ENCODE measurements at regions not wholly inside any gene's neighbourhood (a gene's known extent, or its start where the extent isn't known, plus 50 kb on each side); places are given as distances from the start of the nearest gene placed in this dataset.

DNA sequence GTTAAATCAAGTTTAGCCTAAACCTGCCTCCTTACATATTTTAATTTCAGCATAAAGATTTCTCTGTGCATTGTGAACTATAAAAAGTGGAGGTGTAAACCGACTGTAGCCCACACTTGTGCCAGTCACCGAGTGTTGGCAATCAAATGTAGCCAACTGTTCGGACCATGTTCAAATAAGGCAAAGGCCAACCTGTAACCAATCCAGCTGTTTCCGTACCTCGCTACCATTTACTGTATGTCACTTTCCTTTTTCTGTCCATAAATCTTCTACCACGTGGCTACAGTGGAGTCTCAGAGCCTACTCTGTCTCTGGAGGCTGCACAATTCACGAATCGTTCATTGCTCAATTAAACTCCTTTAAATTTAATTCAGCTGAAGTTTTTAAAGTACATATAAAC, 156.0 kb downstream of the SLC25A46 start:
- Histone ChIP-seq H3K4me1 (no peaks in the 10 kb centered on the region), H3K27ac (no peak overlapping the region), H3K9me3 (no peaks in the 10 kb centered on the region), H3K27me3 (no peaks in the 10 kb centered on the region), H3K4me3 (no peak overlapping the region), H3K36me3 (no peaks in the 10 kb centered on the region)
- intact Hi-C loops (cut with DNase I): no loop called here
- TF ChIP-seq POLR2AphosphoS5 (IDR thresholded peaks at IDR 0.05; ENCODE audit: insufficient read depth in 1 of 2, low read depth in 1 of 2): no peak
- no peak for TF ChIP-seq POLR2A (IDR thresholded peaks at IDR 0.05)
- TF ChIP-seq CTCF (IDR thresholded peaks at IDR 0.05): no peak
- no peak for DNase-seq (ENCODE audit: extremely low spot score in 2 of 2)

GRCh38 chr5:110896901-110897300, 158.1 kb downstream of the SLC25A46 start:
- no peaks in the 10 kb centered on the region for H3K4me1 ChIP-seq
- intact Hi-C loops (cut with DNase I): loop anchor here (2.0 kb wide), 1 partner anchor 62 kb away; no protein-coding TSS in a partner anchor
- H3K4me3 ChIP-seq: no peak overlapping the region
- H3K27me3 ChIP-seq: no peaks in the 10 kb centered on the region
- no peak overlapping the region for H3K27ac ChIP-seq
- DNase-seq (ENCODE audit: extremely low spot score in 2 of 2): no peak
- no peak for TF ChIP-seq POLR2AphosphoS5 (IDR thresholded peaks at IDR 0.05; ENCODE audit: insufficient read depth in 1 of 2, low read depth in 1 of 2)
- no peak for TF ChIP-seq CTCF (IDR thresholded peaks at IDR 0.05)
- TF ChIP-seq POLR2A (IDR thresholded peaks at IDR 0.05): no peak
- H3K36me3 ChIP-seq: no peaks in the 10 kb centered on the region
- no peaks in the 10 kb centered on the region for H3K9me3 ChIP-seq

DNA sequence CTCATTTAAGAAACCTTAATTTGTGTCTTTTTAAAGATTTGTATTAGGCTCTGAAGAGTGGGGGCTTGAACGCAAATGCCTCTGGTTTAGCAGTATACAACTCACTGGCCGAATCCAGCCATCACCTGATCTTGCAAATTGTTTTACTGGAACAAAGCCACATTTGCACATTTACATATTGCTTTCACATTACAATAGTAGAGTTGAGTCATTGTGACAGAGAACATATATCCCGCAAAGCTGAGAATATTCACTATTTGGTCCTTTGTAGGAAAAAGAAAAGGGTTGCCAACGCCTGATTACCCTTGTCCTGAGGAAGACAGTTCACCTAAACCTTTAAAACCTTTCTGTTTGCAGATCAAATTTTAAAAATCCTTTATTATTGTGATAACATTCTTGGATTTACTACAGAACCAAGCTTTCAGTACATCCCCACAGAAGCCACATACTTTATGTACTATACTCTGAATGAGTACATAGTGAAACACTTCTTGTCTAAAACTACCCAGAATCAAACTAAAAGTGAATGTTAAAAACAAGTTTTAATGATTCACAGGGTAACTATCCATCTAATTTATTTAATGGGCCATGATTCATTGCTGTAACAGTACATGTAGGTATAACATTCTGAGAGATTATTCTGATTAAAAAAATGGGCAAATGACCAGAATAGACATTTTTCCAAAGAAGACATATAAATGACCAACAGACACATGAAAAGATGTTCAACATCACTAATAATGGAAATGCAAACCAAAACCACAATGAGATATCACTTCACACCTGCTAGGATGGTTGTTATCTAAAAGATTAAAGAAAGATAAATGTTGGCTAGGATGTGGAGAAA, 161.0 kb downstream of the SLC25A46 start:
- no peaks in the 10 kb centered on the region for H3K4me1 ChIP-seq
- no peaks in the 10 kb centered on the region for H3K9me3 ChIP-seq
- no peak overlapping the region for H3K27ac ChIP-seq
- no peaks in the 10 kb centered on the region for H3K27me3 ChIP-seq
- DNase-seq (ENCODE audit: extremely low spot score in 2 of 2): no peak
- intact Hi-C loops (cut with DNase I): no loop called here
- H3K4me3 ChIP-seq: no peak overlapping the region
- TF ChIP-seq POLR2AphosphoS5 (IDR thresholded peaks at IDR 0.05; ENCODE audit: insufficient read depth in 1 of 2, low read depth in 1 of 2) (no peak), POLR2A (IDR thresholded peaks at IDR 0.05) (no peak), CTCF (IDR thresholded peaks at IDR 0.05) (no peak)
- H3K36me3 ChIP-seq: no peaks in the 10 kb centered on the region

- H3K4me1 ChIP-seq: no peaks in the 10 kb centered on the region
- H3K36me3 ChIP-seq: no peaks in the 10 kb centered on the region
- no peak for DNase-seq (ENCODE audit: extremely low spot score in 2 of 2)
- no peak overlapping the region for H3K4me3 ChIP-seq
- no peak for TF ChIP-seq POLR2AphosphoS5 (IDR thresholded peaks at IDR 0.05; ENCODE audit: insufficient read depth in 1 of 2, low read depth in 1 of 2)
- no peak for TF ChIP-seq POLR2A (IDR thresholded peaks at IDR 0.05)
- no peak for TF ChIP-seq CTCF (IDR thresholded peaks at IDR 0.05)
- no peaks in the 10 kb centered on the region for H3K27me3 ChIP-seq
- intact Hi-C loops (cut with DNase I): no loop called here
- no peaks in the 10 kb centered on the region for H3K9me3 ChIP-seq
- no peak overlapping the region for H3K27ac ChIP-seq
Observed at GRCh38 chr5:110900829-110901228, 162.0 kb downstream of the SLC25A46 start.

- H3K27me3 ChIP-seq: no peaks in the 10 kb centered on the region
- no peak overlapping the region for H3K27ac ChIP-seq
- no peaks in the 10 kb centered on the region for H3K36me3 ChIP-seq
- no peaks in the 10 kb centered on the region for H3K4me1 ChIP-seq
- no peaks in the 10 kb centered on the region for H3K9me3 ChIP-seq
- TF ChIP-seq CTCF (IDR thresholded peaks at IDR 0.05) (no peak), POLR2A (IDR thresholded peaks at IDR 0.05) (no peak), POLR2AphosphoS5 (IDR thresholded peaks at IDR 0.05; ENCODE audit: insufficient read depth in 1 of 2, low read depth in 1 of 2) (no peak)
- H3K4me3 ChIP-seq: no peak overlapping the region
- DNase-seq (ENCODE audit: extremely low spot score in 2 of 2): no peak
- intact Hi-C loops (cut with DNase I): no loop called here
Observed at GRCh38 chr5:110903966-110904365, 165.2 kb downstream of the SLC25A46 start.
